Psoas muscle (tissue), 7 donors: ENCODE measurements at regions not wholly inside any gene's neighbourhood (a gene's known extent, or its start where the extent isn't known, plus 50 kb on each side); places are given as distances from the start of the nearest gene placed in this dataset.
"Not testable (repeated sequence)": the region's sequence is repeated elsewhere in the genome, so short reads cannot be mapped to it uniquely, and the experiment has no call there.

Experiments
- ATAC-seq, 4 donors: fragments of 200-7000 bp; cut with Tn5 transposase; one replicate each; pipeline ENCODE4 v1.9.1; 2020; ENCODE audit warnings: moderate library complexity in 3 of 4, mild to moderate bottlenecking in 2 of 4
- DNase-seq, 2 donors: peaks; one replicate each; pipeline ENCODE4 v3.0.0-alpha.2; 2020
- H3K27ac ChIP-seq: fragments of 200-600 bp; one replicate; pipeline ENCODE4 v1.8.0; 2022
- H3K27me3 ChIP-seq, 3 donors: fragments of 200-600 bp in 1 of 3; one replicate each; pipeline versions ENCODE4 v1.6.1 to v1.8.0; 2013 to 2022; ENCODE audit warnings: low read length in 2 of 3, mild to moderate bottlenecking in 2 of 3, moderate library complexity in 1 of 3; ENCODE audit not compliant: insufficient read depth in 3 of 3
- H3K36me3 ChIP-seq, 2 donors: fragments of 200-600 bp in 1 of 2; one replicate each; pipeline versions ENCODE4 v1.6.1 to v1.8.0; 2013 to 2022; ENCODE audit warnings: low read depth in 1 of 2, mild to moderate bottlenecking in 1 of 2, moderate library complexity in 1 of 2; ENCODE audit not compliant: insufficient read depth in 1 of 2
- H3K4me1 ChIP-seq: fragments of 200-600 bp; one replicate; pipeline ENCODE4 v1.8.0; 2022
- H3K4me3 ChIP-seq: fragments of 200-600 bp; one replicate; pipeline ENCODE4 v1.8.0; 2022; ENCODE audit warnings: mild to moderate bottlenecking
- H3K9me3 ChIP-seq: fragments of 200-600 bp; one replicate; pipeline ENCODE4 v1.8.0; 2022
- WGBS, 3 donors: extraction: QIAGEN DNeasy Blood & Tissue Kit; methylation state at CpG; one replicate each; pipeline versions ENCODE4 v1.1.6 to v1.1.7; 2013; 5-methylcytosine and 5-hydroxymethylcytosine counted together
- intact Hi-C, 2 donors: fragments of 100-400 bp; cut with DNase I; formaldehyde crosslinking; loops; one replicate each; pipeline versions ENCODE4 v1.11.0 to v1.14.2; 2022
- TF ChIP-seq, protein P1 (sequence below): fragments of 200-600 bp; IDR thresholded peaks from one replicate; pipeline ENCODE4 v1.8.0; 2022; ENCODE audit warnings: antibody characterized with exemption
- donor health status: healthy with polysubstance abuse.
- donor health status: DM: no; HTN: no; CAD: no; lungs with moderate emphysema.
- donor health status: Bipolar disorder and iron deficiency.
- donor health status: healthy.
- donor health status: DM: yes; HTN: yes; CAD: no.
- donor health status: DM: no; HTN: no; CAD: no.
- donor health status: DM: yes; HTN: yes; CAD: no.

DNA sequence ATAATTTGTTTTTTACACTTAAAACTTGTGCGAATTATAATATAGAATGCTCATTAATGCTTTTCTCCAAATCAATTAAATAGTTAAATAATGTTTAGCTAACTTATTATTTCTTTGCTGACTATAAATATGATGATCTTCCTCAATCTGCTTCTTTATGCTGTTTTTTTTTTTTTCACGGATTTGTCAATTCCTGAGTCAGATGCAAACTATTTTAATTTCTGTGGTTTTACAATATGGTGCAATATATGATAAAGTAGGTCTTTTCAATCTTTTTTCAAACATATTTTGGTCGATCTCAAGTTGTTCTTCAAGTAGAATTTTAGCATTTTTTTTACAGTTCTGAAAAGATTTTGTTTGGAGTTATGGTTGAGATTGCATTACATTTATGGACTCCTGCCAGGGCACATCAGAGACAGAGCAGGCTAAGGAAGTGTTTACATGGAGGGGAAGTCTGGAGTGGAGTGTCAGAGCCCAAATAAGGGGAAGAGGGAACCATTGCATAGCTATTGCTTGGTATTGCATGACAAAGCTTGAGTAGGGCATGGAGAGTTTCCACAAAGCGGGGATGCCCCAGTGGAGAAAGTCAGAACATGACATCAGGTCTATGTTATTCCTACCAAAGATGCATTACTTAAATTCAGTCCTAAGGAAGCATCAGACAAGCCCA, 204.4 kb downstream of the OTUD1 start:
- no peaks in the 10 kb centered on the region for H3K27me3 ChIP-seq
- TF ChIP-seq, protein P1, sequence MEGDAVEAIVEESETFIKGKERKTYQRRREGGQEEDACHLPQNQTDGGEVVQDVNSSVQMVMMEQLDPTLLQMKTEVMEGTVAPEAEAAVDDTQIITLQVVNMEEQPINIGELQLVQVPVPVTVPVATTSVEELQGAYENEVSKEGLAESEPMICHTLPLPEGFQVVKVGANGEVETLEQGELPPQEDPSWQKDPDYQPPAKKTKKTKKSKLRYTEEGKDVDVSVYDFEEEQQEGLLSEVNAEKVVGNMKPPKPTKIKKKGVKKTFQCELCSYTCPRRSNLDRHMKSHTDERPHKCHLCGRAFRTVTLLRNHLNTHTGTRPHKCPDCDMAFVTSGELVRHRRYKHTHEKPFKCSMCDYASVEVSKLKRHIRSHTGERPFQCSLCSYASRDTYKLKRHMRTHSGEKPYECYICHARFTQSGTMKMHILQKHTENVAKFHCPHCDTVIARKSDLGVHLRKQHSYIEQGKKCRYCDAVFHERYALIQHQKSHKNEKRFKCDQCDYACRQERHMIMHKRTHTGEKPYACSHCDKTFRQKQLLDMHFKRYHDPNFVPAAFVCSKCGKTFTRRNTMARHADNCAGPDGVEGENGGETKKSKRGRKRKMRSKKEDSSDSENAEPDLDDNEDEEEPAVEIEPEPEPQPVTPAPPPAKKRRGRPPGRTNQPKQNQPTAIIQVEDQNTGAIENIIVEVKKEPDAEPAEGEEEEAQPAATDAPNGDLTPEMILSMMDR, result no peak
- DNase-seq (no peak), ATAC-seq (peak in 1 of 4 donors; percentile 15)
- H3K4me1 ChIP-seq, result no peaks in the 10 kb centered on the region
- 58 to 69% (median 69%) methylated on average over 4 of the region's 4 CpGs for WGBS, 3 donors
- H3K36me3 ChIP-seq, result no peaks in the 10 kb centered on the region
- intact Hi-C loops, result no loop called here
- H3K9me3 ChIP-seq, result no peaks in the 10 kb centered on the region
- no peak overlapping the region for H3K27ac ChIP-seq
- no peak overlapping the region for H3K4me3 ChIP-seq

DNA sequence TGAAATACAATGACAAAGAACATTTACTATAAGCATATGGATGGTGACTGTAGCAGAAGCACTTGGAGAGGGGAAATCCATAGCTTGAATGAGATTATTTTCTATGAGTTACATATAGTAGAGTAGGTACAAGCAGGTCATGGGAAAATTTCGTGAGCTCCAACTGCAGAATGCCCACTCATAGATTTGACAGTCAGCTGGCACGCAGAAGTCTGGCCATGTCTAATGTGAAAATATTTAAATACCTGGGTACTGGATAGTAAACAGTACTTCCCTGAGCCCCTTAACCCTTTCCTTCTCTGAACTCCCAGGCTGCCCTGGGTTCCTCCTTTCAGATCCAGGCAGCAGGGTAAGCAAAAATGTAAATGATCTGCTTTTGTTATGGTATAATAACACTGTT, 209.7 kb downstream of the OTUD1 start:
- intact Hi-C loops, result no loop called here
- H3K9me3 ChIP-seq, result no peaks in the 10 kb centered on the region
- H3K27me3 ChIP-seq, result no peaks in the 10 kb centered on the region
- ATAC-seq (no peak), DNase-seq (no peak)
- no peaks in the 10 kb centered on the region for H3K4me1 ChIP-seq
- no peaks in the 10 kb centered on the region for H3K36me3 ChIP-seq
- no peak overlapping the region for H3K4me3 ChIP-seq
- TF ChIP-seq, protein P1, result no peak
- no peak overlapping the region for H3K27ac ChIP-seq
- 48 to 53% (median 51%) methylated on average over 2 of the region's 2 CpGs for WGBS, 3 donors

DNA sequence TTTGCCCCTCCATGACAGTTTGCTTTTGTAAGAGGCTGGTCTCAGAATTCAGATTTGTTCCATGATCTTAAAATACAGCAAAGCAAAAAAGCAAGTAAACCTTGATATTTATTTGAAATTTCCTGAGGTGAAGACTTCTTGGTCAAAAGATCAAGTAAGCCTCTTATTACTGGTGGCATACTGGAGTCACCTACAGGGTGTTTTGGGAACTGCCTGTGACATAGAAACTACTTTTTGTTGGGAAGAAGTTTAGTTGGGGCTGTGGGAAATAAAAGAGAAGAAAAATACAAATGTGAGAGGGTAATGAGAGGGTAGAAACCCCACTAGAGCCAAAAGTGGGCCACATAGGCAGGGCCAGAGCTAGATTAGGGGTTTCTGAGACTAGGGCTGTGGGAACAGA, 217.9 kb downstream of the OTUD1 start:
- H3K27me3 ChIP-seq, result no peaks in the 10 kb centered on the region
- H3K4me3 ChIP-seq, result no peak overlapping the region
- no peak overlapping the region for H3K27ac ChIP-seq
- no peak for DNase-seq
- H3K36me3 ChIP-seq, result no peaks in the 10 kb centered on the region
- no peak for ATAC-seq
- H3K9me3 ChIP-seq, result no peaks in the 10 kb centered on the region
- no peaks in the 10 kb centered on the region for H3K4me1 ChIP-seq
- TF ChIP-seq, protein P1, result peak; percentile 38
- intact Hi-C loops, result no loop called here

DNA sequence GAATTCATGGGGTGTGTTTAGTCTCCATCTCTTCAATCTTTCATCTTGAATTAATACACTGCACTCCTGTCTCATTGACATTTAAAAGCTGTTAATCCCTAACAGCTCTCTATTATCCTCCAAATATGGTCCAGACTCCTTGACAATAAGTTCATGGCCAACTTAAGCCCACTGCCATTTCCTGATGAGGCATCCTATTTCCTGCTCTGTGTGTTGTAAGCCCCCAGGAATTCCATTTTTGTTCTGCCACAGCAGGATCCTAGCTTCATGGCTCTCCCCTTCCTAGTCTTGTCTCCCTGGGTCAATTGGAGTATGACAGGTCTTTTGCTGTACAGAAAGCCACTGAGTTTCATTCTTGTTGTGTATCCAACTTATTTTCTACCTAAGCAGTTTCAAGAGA, 218.8 kb downstream of the OTUD1 start:
- Histone ChIP-seq H3K36me3 (no peaks in the 10 kb centered on the region), H3K27ac (no peak overlapping the region), H3K27me3 (no peaks in the 10 kb centered on the region), H3K4me3 (no peak overlapping the region), H3K4me1 (no peaks in the 10 kb centered on the region), H3K9me3 (no peaks in the 10 kb centered on the region)
- TF ChIP-seq, protein P1, result no peak
- intact Hi-C loops, result no loop called here
- no peak for ATAC-seq
- DNase-seq, result no peak

DNA sequence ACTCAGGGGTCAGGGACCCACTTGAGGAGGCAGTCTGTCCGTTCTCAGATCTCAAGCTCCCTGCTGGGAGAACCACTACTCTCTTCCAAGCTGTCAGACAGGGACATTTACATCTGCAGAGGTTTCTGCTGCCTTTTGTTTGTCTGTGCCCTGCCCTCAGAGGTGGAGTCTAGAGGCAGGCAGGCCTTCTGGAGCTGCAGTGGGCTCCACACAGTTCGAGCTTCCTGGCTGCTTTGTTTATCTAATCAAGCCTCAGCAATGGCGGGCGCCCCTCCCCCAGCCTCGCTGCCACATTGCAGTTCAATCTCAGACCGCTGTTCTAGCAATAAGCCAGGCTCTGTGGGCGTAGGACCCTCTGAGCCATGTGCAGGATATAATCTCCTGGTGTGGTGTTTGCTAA, 233.0 kb downstream of the OTUD1 start:
- H3K27ac ChIP-seq, H3K4me3 ChIP-seq, H3K9me3 ChIP-seq, H3K4me1 ChIP-seq, H3K36me3 ChIP-seq, DNase-seq, ATAC-seq, intact Hi-C loops, H3K27me3 ChIP-seq: not testable (repeated sequence)
- WGBS, 3 donors, result 63 to 70% (median 68%) methylated on average over 7 of the region's 7 CpGs
